Upper lobe of left lung (tissue), 4 donors: ENCODE measurements at regions not wholly inside any gene's neighbourhood (a gene's known extent, or its start where the extent isn't known, plus 50 kb on each side); places are given as distances from the start of the nearest gene placed in this dataset.

Experiments
- EP300 ChIP-seq, 4 donors: sonication (generic); formaldehyde crosslinking; IDR thresholded peaks; one replicate each; pipeline ENCODE4 v1.5.1; 2017; ENCODE audit warnings: antibody characterized with exemption in 4 of 4, control low read depth in 2 of 4
- POLR2A ChIP-seq, 4 donors: fragments of 450-650 bp; IDR thresholded peaks; one replicate each; pipeline ENCODE4 v1.5.1; 2016 to 2017; ENCODE audit warnings: antibody characterized with exemption in 4 of 4, mild to moderate bottlenecking in 2 of 4
- POLR2AphosphoS5 ChIP-seq, 2 donors: sonication (generic); formaldehyde crosslinking; IDR thresholded peaks; one replicate each; pipeline ENCODE4 v1.5.1; 2017; ENCODE audit warnings: antibody characterized with exemption in 2 of 2
- TF ChIP-seq, protein P1 (sequence below), 6 experiments: fragments of 450-650 bp in 4 of 6; fragments of 200-600 bp in 2 of 6; sonication (generic) in 2 of 6; IDR thresholded peaks; one replicate each; pipeline ENCODE4 v1.5.1; 2016 to 2019; ENCODE audit warnings: antibody characterized with exemption in 6 of 6

DNA sequence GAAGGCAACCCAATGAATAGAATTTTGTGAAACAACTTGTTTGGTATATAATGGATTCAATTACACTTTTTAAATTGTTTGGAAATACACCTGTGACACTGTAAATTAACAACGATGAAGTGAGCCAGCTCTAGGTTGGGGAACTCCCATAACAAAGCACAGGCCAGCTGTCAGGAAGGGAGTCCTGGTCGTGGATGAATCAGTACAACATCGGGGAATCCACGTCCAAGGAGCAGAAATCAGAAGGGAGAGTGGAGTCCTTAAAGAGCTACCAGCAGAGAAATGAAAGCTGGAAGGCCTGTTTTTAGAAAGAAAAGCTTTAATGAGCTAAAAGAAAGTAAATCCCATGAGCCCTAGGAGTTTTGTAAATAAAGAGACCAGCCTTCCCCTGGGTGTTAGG lies 223.1 kb upstream of the SLC35B3 start:
- TF ChIP-seq, protein P1, sequence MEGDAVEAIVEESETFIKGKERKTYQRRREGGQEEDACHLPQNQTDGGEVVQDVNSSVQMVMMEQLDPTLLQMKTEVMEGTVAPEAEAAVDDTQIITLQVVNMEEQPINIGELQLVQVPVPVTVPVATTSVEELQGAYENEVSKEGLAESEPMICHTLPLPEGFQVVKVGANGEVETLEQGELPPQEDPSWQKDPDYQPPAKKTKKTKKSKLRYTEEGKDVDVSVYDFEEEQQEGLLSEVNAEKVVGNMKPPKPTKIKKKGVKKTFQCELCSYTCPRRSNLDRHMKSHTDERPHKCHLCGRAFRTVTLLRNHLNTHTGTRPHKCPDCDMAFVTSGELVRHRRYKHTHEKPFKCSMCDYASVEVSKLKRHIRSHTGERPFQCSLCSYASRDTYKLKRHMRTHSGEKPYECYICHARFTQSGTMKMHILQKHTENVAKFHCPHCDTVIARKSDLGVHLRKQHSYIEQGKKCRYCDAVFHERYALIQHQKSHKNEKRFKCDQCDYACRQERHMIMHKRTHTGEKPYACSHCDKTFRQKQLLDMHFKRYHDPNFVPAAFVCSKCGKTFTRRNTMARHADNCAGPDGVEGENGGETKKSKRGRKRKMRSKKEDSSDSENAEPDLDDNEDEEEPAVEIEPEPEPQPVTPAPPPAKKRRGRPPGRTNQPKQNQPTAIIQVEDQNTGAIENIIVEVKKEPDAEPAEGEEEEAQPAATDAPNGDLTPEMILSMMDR (IDR thresholded peaks at IDR 0.05): no peak
- TF ChIP-seq POLR2AphosphoS5 (IDR thresholded peaks at IDR 0.05): no peak
- no peak for TF ChIP-seq POLR2A (IDR thresholded peaks at IDR 0.05)
- no peak for TF ChIP-seq EP300 (IDR thresholded peaks at IDR 0.05)
